ENCODE measurements at regions not wholly inside any gene's neighbourhood (a gene's known extent, or its start where the extent isn't known, plus 50 kb on each side); places are given as distances from the start of the nearest gene placed in this dataset.
"Not testable (repeated sequence)": the region's sequence is repeated elsewhere in the genome, so short reads cannot be mapped to it uniquely, and the experiment has no call there.

DNA sequence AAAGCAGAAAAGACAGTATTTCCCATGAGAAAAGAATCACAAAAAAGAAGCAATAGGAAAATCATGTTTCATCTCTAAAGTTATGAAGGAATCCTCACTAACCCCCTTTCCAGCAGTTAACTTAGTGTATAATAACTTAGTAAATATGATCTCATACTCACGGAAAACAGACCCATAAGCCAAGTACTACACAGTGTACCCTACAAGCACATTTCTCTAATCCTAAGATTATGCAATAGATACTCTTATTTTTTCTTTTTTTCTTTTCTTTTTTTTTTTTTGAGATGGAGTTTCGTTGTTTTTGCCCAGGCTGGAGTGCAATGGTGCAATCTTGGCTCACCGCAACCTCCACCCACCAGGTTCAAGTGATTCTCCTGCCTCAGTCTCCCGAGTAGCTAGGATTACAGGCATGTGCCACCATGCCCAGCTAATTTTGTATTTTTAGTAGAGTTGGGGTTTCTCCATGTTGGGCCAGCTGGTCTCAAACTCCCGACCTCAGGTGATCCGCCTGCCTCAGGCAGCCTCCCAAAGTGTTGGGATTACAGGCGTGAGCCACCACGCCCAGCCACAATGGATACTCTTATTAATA, 73.7 kb upstream of the KCTD7 start:
- WGBS, 2 donors = 80 to 81% methylated on average over 6 to 7 of the region's 8 CpGs
- H3K9me3 ChIP-seq; H3K27me3 ChIP-seq; DNase-seq; intact Hi-C loops (cut with DNase I); H3K4me3 ChIP-seq: not testable (repeated sequence)
- peaks cover 0 to 20% (median 0%) of the 10 kb centered on the region in 3 donors for H3K4me1 ChIP-seq
- peaks cover 20 to 94% (median 21%) of the 10 kb centered on the region in 3 donors for H3K36me3 ChIP-seq
- peak overlapping the region in 3 of 4 donors; percentile 46 to 79 (median 74) for H3K27ac ChIP-seq

DNA sequence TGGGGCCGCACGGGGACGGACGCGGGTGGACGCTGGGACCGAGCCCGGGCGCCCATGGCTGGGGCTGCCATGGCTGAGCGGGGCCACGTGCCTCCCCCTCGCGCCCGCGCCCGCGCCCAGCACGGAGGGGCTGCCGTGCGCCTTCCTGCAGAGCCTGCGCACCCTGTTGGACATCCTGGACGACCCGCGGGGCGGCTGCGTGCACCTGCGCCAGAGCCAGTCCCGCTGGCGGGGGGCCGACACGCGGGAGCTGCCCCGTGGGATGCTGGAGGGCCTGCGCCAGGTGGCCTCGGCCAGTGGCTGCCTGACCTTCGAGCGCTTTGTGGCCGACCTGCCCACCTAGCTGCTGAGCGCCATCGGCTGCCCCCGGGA, 72.5 kb upstream of the KCTD7 start:
- Histone ChIP-seq H3K36me3 (peaks cover 19 to 94% (median 21%) of the 10 kb centered on the region in 3 donors), H3K4me1 (peaks cover 0 to 20% (median 0%) of the 10 kb centered on the region in 3 donors), H3K27ac (peak overlapping the region in 1 of 4 donors; percentile 74), H3K27me3 (no peaks in the 10 kb centered on the region), H3K9me3 (no peaks in the 10 kb centered on the region), H3K4me3 (no peak overlapping the region)
- 95% methylated on average over 7 of the region's 41 CpGs; no CpG with 5 or more reads in 1 of the 2 donors for WGBS, 2 donors
- TF ChIP-seq, protein P1, sequence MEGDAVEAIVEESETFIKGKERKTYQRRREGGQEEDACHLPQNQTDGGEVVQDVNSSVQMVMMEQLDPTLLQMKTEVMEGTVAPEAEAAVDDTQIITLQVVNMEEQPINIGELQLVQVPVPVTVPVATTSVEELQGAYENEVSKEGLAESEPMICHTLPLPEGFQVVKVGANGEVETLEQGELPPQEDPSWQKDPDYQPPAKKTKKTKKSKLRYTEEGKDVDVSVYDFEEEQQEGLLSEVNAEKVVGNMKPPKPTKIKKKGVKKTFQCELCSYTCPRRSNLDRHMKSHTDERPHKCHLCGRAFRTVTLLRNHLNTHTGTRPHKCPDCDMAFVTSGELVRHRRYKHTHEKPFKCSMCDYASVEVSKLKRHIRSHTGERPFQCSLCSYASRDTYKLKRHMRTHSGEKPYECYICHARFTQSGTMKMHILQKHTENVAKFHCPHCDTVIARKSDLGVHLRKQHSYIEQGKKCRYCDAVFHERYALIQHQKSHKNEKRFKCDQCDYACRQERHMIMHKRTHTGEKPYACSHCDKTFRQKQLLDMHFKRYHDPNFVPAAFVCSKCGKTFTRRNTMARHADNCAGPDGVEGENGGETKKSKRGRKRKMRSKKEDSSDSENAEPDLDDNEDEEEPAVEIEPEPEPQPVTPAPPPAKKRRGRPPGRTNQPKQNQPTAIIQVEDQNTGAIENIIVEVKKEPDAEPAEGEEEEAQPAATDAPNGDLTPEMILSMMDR (IDR thresholded peaks at IDR 0.05) = no peak
- TF ChIP-seq POLR2A (IDR thresholded peaks at IDR 0.05) = no peak
- intact Hi-C loops (cut with DNase I) = no loop called here
- DNase-seq = no peak

DNA sequence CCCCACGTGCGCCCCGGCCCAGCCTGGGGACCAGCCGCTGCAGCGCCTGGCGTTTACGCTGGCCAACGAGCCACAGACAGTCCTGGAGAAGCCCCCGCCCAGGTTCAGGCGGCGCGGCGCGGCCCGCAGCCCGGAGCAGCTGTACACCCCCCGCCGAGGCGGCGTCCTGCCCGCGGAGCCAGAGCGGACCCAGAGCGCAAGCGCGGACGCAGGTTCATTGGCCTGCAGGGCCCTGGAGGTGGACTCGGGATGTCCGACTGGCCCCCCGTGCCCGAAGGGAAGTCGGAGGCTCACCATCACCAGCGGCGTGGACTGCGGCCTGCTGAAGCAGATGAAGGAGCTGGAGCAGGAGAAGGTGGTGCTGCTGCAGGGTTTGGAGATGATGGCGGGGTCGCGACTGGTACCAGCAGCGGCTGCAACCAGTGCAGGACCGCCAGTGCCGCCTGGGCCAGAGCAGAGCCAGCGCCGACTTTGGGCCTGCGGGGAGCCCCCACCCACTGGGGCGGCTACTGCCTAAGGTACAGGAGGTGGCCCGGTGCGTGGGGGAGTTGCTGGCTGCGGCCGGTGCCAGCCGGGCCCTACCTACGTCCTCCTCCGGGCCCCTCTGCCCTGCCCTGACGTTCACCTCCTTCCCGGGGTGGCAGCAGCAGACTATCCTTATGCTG, 72.0 kb upstream of the KCTD7 start:
- intact Hi-C loops (cut with DNase I) = no loop called here
- no peak overlapping the region for H3K4me3 ChIP-seq
- H3K27ac ChIP-seq = no peak overlapping the region
- peaks cover 0 to 20% (median 0%) of the 10 kb centered on the region in 3 donors for H3K4me1 ChIP-seq
- no peak for DNase-seq
- TF ChIP-seq POLR2A (IDR thresholded peaks at IDR 0.05) = no peak
- TF ChIP-seq, protein P1 (IDR thresholded peaks at IDR 0.05) = no peak
- H3K9me3 ChIP-seq = no peaks in the 10 kb centered on the region
- 94 to 97% methylated on average over 12 to 30 of the region's 54 CpGs for WGBS, 2 donors
- H3K27me3 ChIP-seq = no peaks in the 10 kb centered on the region
- peaks cover 13 to 94% (median 18%) of the 10 kb centered on the region in 3 donors for H3K36me3 ChIP-seq

DNA sequence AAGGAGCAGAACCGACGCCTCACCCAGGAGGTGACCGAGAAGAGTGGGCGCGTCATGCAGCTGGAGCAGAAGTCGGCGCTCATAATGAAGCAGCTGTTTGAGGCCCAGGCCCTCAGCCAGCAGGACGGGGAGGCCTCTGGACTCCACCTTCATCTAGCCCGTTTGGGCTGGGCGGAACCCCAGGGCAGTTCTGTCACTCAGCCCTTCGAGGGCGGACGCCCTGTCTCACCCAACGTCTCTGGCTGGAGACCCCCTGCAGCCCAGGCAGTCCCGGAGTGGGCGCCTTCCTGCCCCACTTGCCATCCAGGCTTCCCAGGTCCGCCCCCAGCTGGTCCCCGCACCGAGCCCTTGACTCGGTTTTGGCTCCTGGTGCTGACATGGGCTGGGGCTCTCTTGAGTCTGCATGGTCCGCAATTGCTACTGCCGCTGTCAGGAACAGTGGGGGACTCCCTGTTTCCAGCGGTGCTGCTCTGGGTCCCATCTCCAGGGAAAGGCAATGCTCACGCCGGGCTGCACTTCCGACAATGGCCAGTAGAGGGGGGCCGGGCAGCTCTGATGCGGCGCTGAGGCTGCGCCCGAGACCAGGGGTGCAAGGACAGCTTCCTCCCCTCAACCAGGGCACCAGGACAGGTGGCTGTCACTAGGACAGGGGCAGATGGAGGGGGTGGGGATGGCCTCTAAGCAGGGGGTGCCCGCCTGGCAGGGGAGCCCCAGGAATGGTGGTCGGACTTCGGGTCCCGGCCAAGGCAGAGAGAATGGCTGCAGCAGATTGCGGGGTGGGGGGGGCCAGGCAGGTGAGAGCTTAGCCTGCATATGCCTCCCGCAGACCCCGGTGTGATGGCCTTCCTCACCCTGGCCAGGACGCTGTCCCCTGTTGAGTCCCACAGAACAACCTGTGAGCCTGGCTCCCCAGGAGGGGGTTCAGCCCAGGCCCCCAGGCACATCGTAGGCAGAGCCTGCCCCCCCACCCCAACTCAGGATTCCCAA, 71.2 kb upstream of the KCTD7 start:
- WGBS, 2 donors = 37 to 64% methylated on average over 7 to 10 of the region's 40 CpGs
- Histone ChIP-seq H3K4me3 (peak overlapping the region in 1 of 4 donors; percentile 7), H3K4me1 (peaks cover 0 to 20% (median 0%) of the 10 kb centered on the region in 3 donors), H3K27ac (peak overlapping the region in 2 of 4 donors; percentile 11 to 36), H3K9me3 (no peaks in the 10 kb centered on the region), H3K27me3 (no peaks in the 10 kb centered on the region), H3K36me3 (peaks cover 10 to 94% (median 15%) of the 10 kb centered on the region in 3 donors)
- intact Hi-C loops (cut with DNase I) = no loop called here
- TF ChIP-seq POLR2A (IDR thresholded peaks at IDR 0.05) = no peak
- TF ChIP-seq, protein P1 (IDR thresholded peaks at IDR 0.05) = peak; percentile 85 to 99 (median 96)
- no peak for DNase-seq

DNA sequence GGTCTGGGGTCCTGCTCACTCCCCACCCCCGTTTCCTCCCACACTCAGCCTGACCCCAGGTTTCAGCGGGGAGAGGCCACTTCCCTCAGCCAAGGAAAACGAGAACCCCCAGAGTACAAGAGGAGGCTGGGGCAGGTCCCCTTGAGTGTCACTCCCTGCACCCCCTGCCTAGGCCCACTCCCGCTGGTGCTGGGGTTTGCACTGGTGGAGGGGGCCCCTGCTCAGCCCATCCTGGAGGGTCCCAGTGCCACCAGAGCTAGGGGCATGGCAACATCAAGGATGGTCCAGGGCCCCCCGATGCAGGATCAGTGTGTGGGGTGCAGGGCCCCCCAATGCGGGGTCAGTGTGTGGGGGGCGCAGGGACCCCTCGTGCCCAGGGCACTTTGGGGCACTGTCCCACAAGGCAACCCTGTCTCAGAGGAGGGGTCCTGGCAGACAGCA, 70.5 kb upstream of the KCTD7 start:
- Histone ChIP-seq H3K4me3 (no peak overlapping the region), H3K9me3 (no peaks in the 10 kb centered on the region), H3K4me1 (peaks cover 0 to 20% (median 0%) of the 10 kb centered on the region in 3 donors), H3K27me3 (no peaks in the 10 kb centered on the region), H3K36me3 (peaks cover 7 to 93% (median 13%) of the 10 kb centered on the region in 3 donors), H3K27ac (no peak overlapping the region)
- no peak for TF ChIP-seq POLR2A (IDR thresholded peaks at IDR 0.05)
- TF ChIP-seq, protein P1 (IDR thresholded peaks at IDR 0.05) = no peak
- intact Hi-C loops (cut with DNase I) = no loop called here
- WGBS, 2 donors = 81% methylated on average over 3 of the region's 8 CpGs; no CpG with 5 or more reads in 1 of the 2 donors
- DNase-seq = no peak
